Osteoblast (primary cell): ENCODE measurements at regions not wholly inside any gene's neighbourhood (a gene's known extent, or its start where the extent isn't known, plus 50 kb on each side); places are given as distances from the start of the nearest gene placed in this dataset.

Source experiments
- DNase-seq: peaks from one replicate; pipeline ENCODE4 v3.0.0; 2011; ENCODE audit warnings: low spot score, mixed read lengths; ENCODE audit not compliant: insufficient read length; ENCODE audit errors: missing footprints
- H2AFZ ChIP-seq: 2 replicates; pipeline ENCODE4 v1.6.0; 2011; ENCODE audit warnings: mild to moderate bottlenecking, low read length
- H3K27ac ChIP-seq: 2 replicates; pipeline ENCODE4 v1.5.1; 2011; ENCODE audit warnings: mild to moderate bottlenecking, low read depth, low read length, moderate library complexity
- H3K27me3 ChIP-seq: 2 replicates; pipeline ENCODE4 v1.6.0; 2012; ENCODE audit warnings: mild to moderate bottlenecking, control low read depth, inconsistent platforms, low read length, moderate library complexity; ENCODE audit not compliant: insufficient read depth
- H3K36me3 ChIP-seq: 2 replicates; pipeline ENCODE4 v1.5.1; 2011; ENCODE audit warnings: mild to moderate bottlenecking, low read length, control low read depth, moderate library complexity; ENCODE audit not compliant: insufficient read depth
- H3K4me1 ChIP-seq: 2 replicates; pipeline ENCODE4 v1.5.1; 2011; ENCODE audit warnings: mild to moderate bottlenecking, low read length, control low read depth, moderate library complexity; ENCODE audit not compliant: insufficient read depth
- H3K4me2 ChIP-seq: 2 replicates; pipeline ENCODE4 v1.6.0; 2011; ENCODE audit warnings: mild to moderate bottlenecking, low read length; ENCODE audit not compliant: insufficient read depth
- H3K4me3 ChIP-seq: fragments of 200-600 bp; sonication (generic); 3 replicates; pipeline ENCODE4 v1.5.1; 2012; ENCODE audit warnings: mild to moderate bottlenecking, low read length, inconsistent platforms; ENCODE audit not compliant: insufficient read depth
- H3K79me2 ChIP-seq: 2 replicates; pipeline ENCODE4 v1.6.0; 2012; ENCODE audit warnings: mild to moderate bottlenecking, low read length, control low read depth, inconsistent platforms; ENCODE audit not compliant: insufficient read depth
- H3K9me3 ChIP-seq: 2 replicates; pipeline ENCODE4 v1.5.1; 2011; ENCODE audit warnings: low read depth, low read length, control low read depth
- H4K20me1 ChIP-seq: 2 replicates; pipeline ENCODE4 v1.6.0; 2012; ENCODE audit warnings: mild to moderate bottlenecking, low read length, control low read depth; ENCODE audit not compliant: insufficient read depth
- CTCF ChIP-seq: IDR thresholded peaks from 2 replicates; pipeline ENCODE4 v1.5.1; 2011; ENCODE audit warnings: mild to moderate bottlenecking, low read depth, low read length, moderate library complexity; ENCODE audit errors: extremely low read depth

GRCh38 chr12:94783343-94783742 is 133.0 kb upstream of the TMCC3 start:
- Histone ChIP-seq H3K4me2 (peak overlapping the region; percentile 4), H3K4me1 (peaks cover 17% of the 10 kb centered on the region), H3K4me3 (no peak overlapping the region), H3K79me2 (no peaks in the 10 kb centered on the region), H2AFZ (no peak overlapping the region), H3K9me3 (no peaks in the 10 kb centered on the region), H3K36me3 (no peaks in the 10 kb centered on the region), H4K20me1 (no peaks in the 10 kb centered on the region), H3K27ac (no peak overlapping the region), H3K27me3 (peaks cover 23% of the 10 kb centered on the region)
- no peak for TF ChIP-seq CTCF
- no peak for DNase-seq

GRCh38 chr12:94781835-94782234 is 131.5 kb upstream of the TMCC3 start:
- Histone ChIP-seq H3K4me3 (no peak overlapping the region), H3K9me3 (no peaks in the 10 kb centered on the region), H4K20me1 (no peaks in the 10 kb centered on the region), H3K4me2 (no peak overlapping the region), H2AFZ (no peak overlapping the region), H3K79me2 (no peaks in the 10 kb centered on the region), H3K27me3 (peaks cover 25% of the 10 kb centered on the region), H3K4me1 (peaks cover 17% of the 10 kb centered on the region), H3K27ac (no peak overlapping the region), H3K36me3 (no peaks in the 10 kb centered on the region)
- TF ChIP-seq CTCF: no peak
- DNase-seq: no peak

GRCh38 chr12:94779485-94779884 is 129.1 kb upstream of the TMCC3 start:
- H2AFZ ChIP-seq: no peak overlapping the region
- H4K20me1 ChIP-seq: no peaks in the 10 kb centered on the region
- no peak overlapping the region for H3K4me3 ChIP-seq
- H3K4me2 ChIP-seq: peak overlapping the region; percentile 35
- H3K36me3 ChIP-seq: no peaks in the 10 kb centered on the region
- no peak for DNase-seq
- peaks cover 17% of the 10 kb centered on the region for H3K4me1 ChIP-seq
- no peaks in the 10 kb centered on the region for H3K9me3 ChIP-seq
- peaks cover 49% of the 10 kb centered on the region for H3K27me3 ChIP-seq
- H3K79me2 ChIP-seq: no peaks in the 10 kb centered on the region
- H3K27ac ChIP-seq: no peak overlapping the region
- no peak for TF ChIP-seq CTCF

GRCh38 chr12:94777936-94778335 is 127.6 kb upstream of the TMCC3 start:
- Histone ChIP-seq H3K36me3 (no peaks in the 10 kb centered on the region), H3K79me2 (no peaks in the 10 kb centered on the region), H3K27ac (no peak overlapping the region), H3K9me3 (peaks cover 6% of the 10 kb centered on the region), H4K20me1 (no peaks in the 10 kb centered on the region), H3K27me3 (peaks cover 64% of the 10 kb centered on the region), H3K4me3 (no peak overlapping the region), H2AFZ (no peak overlapping the region), H3K4me1 (peaks cover 8% of the 10 kb centered on the region), H3K4me2 (no peak overlapping the region)
- DNase-seq: no peak
- no peak for TF ChIP-seq CTCF
